HepG2 (cell line): ENCODE measurements at regions not wholly inside any gene's neighbourhood (a gene's known extent, or its start where the extent isn't known, plus 50 kb on each side); places are given as distances from the start of the nearest gene placed in this dataset.

ENCODE experiments used
- ATAC-seq: fragments of 200-7000 bp; cut with Tn5 transposase; 3 replicates; pipeline ENCODE4 v1.9.1; 2020; ENCODE audit warnings: mild to moderate bottlenecking, moderate library complexity
- BruUV-seq: library from RNA; stranded (reverse); fragments of 400-500 nt; replicated peaks from 2 replicates; lab custom pipeline; 2021; lab: Mats Ljungman, UMichigan
- CTCF ChIA-PET: fragments of 300-600 bp; formaldehyde crosslinking; extraction: SDS; loops from one replicate; lab custom pipeline; 2021; ENCODE audit warnings: low total read pairs, inconsistent platforms, low intra/inter-chr PET ratio; lab: Yijun Ruan, JAX
- POLR2A ChIA-PET: fragments of 350-600 bp; sonication (Branson Sonifier 250); formaldehyde crosslinking; loops from one replicate; lab custom pipeline; 2020; ENCODE audit warnings: antibody characterized with exemption, inconsistent platforms; lab: Yijun Ruan, JAX
- DNase-seq: peaks from one replicate; pipeline ENCODE4 v3.0.0-alpha.2; 2015; ENCODE audit warnings: low spot score
- FAIRE-seq: peaks from 3 replicates; lab custom pipeline; 2011; peaks lifted over from hg19 to GRCh38; lab: Jason Lieb, UNC
- H2AFZ ChIP-seq: one replicate; pipeline ENCODE4 v1.6.1; 2011; ENCODE audit warnings: low read length, inconsistent platforms
- H3K27ac ChIP-seq: fragments of 300-600 bp; 3 replicates; pipeline ENCODE4 v1.8.0; 2011; ENCODE audit warnings: mixed run types, mild to moderate bottlenecking, mixed read lengths, low read length, inconsistent platforms; ENCODE audit not compliant: insufficient read depth; ENCODE audit errors: extremely low read length
- H3K27me3 ChIP-seq, 2 experiments: fragments of 200-600 bp in 1 of 2; 2 replicates in 1 of 2; 3 replicates in 1 of 2; pipeline versions ENCODE4 v1.6.0 to v1.8.0; 2011; ENCODE audit warnings: low read length in 2 of 2, mild to moderate bottlenecking in 2 of 2, moderate library complexity in 2 of 2, inconsistent platforms in 1 of 2; ENCODE audit not compliant: insufficient read depth in 2 of 2, control insufficient read depth in 1 of 2
- H3K36me3 ChIP-seq, 2 experiments: fragments of 200-600 bp in 1 of 2; replicated peaks in 1 of 2; 2 replicates in 1 of 2; 3 replicates in 1 of 2; pipeline versions ENCODE4 v1.5.1 to v1.8.0; 2011; ENCODE audit warnings: low read length in 2 of 2, inconsistent platforms in 1 of 2; ENCODE audit not compliant: insufficient read depth in 2 of 2, control insufficient read depth in 1 of 2
- H3K4me1 ChIP-seq: 2 replicates; pipeline ENCODE4 v1.5.1; 2012; ENCODE audit warnings: low read length, inconsistent platforms; ENCODE audit not compliant: insufficient read depth
- H3K4me2 ChIP-seq: 2 replicates; pipeline ENCODE4 v1.6.0; 2011; ENCODE audit warnings: low read depth, low read length, inconsistent platforms
- H3K4me3 ChIP-seq, 3 experiments: fragments of 200-600 bp in 1 of 3; sonication (generic), shearing (Covaris generic) in 1 of 3; replicated peaks in 1 of 3; 2 replicates each; pipeline ENCODE4 v1.5.1; 2011 to 2016; ENCODE audit warnings: low read length in 3 of 3, inconsistent platforms in 2 of 3, low read depth in 2 of 3, mild to moderate bottlenecking in 2 of 3, control low read depth in 1 of 3, mixed read lengths in 1 of 3; ENCODE audit not compliant: insufficient read depth in 1 of 3
- H3K79me2 ChIP-seq: one replicate; pipeline ENCODE4 v1.6.1; 2011; ENCODE audit warnings: low read length, inconsistent platforms; ENCODE audit not compliant: insufficient read depth
- H3K9ac ChIP-seq: 2 replicates; pipeline ENCODE4 v1.6.0; 2011; ENCODE audit warnings: mild to moderate bottlenecking, low read depth, low read length, inconsistent platforms; ENCODE audit not compliant: insufficient read depth
- H3K9me3 ChIP-seq: 2 replicates; pipeline ENCODE4 v1.5.1; 2012; ENCODE audit warnings: mild to moderate bottlenecking, low read length
- H4K20me1 ChIP-seq: 2 replicates; pipeline ENCODE4 v1.6.0; 2011; ENCODE audit warnings: inconsistent platforms, mild to moderate bottlenecking, low read length, moderate library complexity; ENCODE audit not compliant: insufficient read depth
- ATF2 ChIP-seq: sonication (generic); formaldehyde crosslinking; IDR thresholded peaks from 2 replicates; pipeline ENCODE4 v1.4.0; 2020; ENCODE audit warnings: missing genetic modification reagents
- ATF5 ChIP-seq: sonication (generic); formaldehyde crosslinking; IDR thresholded peaks from 2 replicates; pipeline ENCODE4 v1.4.0; 2020; ENCODE audit warnings: mild to moderate bottlenecking, low read depth, missing genetic modification reagents
- CEBPB ChIP-seq: IDR thresholded peaks from 2 replicates; pipeline ENCODE4 v1.6.1; 2011; ENCODE audit warnings: low read depth, low read length, improper control_type of control experiment, borderline replicate concordance
- FOSL2 ChIP-seq: sonication (generic); formaldehyde crosslinking; IDR thresholded peaks from 2 replicates; pipeline ENCODE4 v1.4.0; 2020; ENCODE audit warnings: missing genetic modification reagents
- HNF4G ChIP-seq, 2 experiments: sonication (generic) in 1 of 2; formaldehyde crosslinking in 1 of 2; IDR thresholded peaks; 2 replicates each; pipeline versions ENCODE4 v1.4.0 to v1.6.1; 2011 to 2020; ENCODE audit warnings: borderline replicate concordance in 2 of 2, low read depth in 2 of 2, mild to moderate bottlenecking in 2 of 2, low read length in 1 of 2, missing genetic modification reagents in 1 of 2, moderate library complexity in 1 of 2
- MZF1 ChIP-seq: sonication (generic); formaldehyde crosslinking; IDR thresholded peaks from 2 replicates; pipeline ENCODE4 v1.8.1; 2023; ENCODE audit warnings: mild to moderate bottlenecking, missing genetic modification reagents, borderline replicate concordance
- NFE2L2 ChIP-seq: fragments of 150-350 bp; IDR thresholded peaks from 2 replicates; pipeline ENCODE4 v1.6.1; 2014; ENCODE audit warnings: low read length
- NR2F1 ChIP-seq, 2 experiments: fragments of 450-650 bp in 1 of 2; formaldehyde crosslinking in 1 of 2; IDR thresholded peaks; 2 replicates each; pipeline versions ENCODE4 v1.5.0 to v1.6.1; 2016 to 2020; ENCODE audit warnings: mild to moderate bottlenecking in 1 of 2, missing compliant biosample characterization in 1 of 2, missing genetic modification reagents in 1 of 2, moderate library complexity in 1 of 2
- PAXIP1 ChIP-seq: sonication (generic); formaldehyde crosslinking; conservative IDR thresholded peaks from 2 replicates; pipeline ENCODE4 v1.4.0; 2020; ENCODE audit warnings: mild to moderate bottlenecking, missing genetic modification reagents, moderate library complexity
- RBM22 ChIP-seq: fragments of 200-400 bp; formaldehyde crosslinking; optimal IDR thresholded peaks from 2 replicates; pipeline ENCODE3; 2017; ENCODE audit warnings: mild to moderate bottlenecking, low read length, moderate library complexity
- SNAPC2 ChIP-seq: sonication (generic); formaldehyde crosslinking; IDR thresholded peaks from 2 replicates; pipeline ENCODE4 v1.8.1; 2022; ENCODE audit warnings: mild to moderate bottlenecking, missing genetic modification reagents
- TRAFD1 ChIP-seq: sonication (generic); formaldehyde crosslinking; IDR thresholded peaks from 2 replicates; pipeline ENCODE4 v1.5.1; 2020; ENCODE audit warnings: missing genetic modification reagents, mild to moderate bottlenecking, borderline replicate concordance
- ZEB1 ChIP-seq: IDR thresholded peaks from 2 replicates; pipeline ENCODE4 v1.6.1; 2012; ENCODE audit warnings: mild to moderate bottlenecking, low read depth, inconsistent platforms; ENCODE audit not compliant: insufficient replicate concordance
- ZFP41 ChIP-seq: sonication (generic); formaldehyde crosslinking; IDR thresholded peaks from 2 replicates; pipeline ENCODE4 v1.4.0; 2020; ENCODE audit warnings: mild to moderate bottlenecking, missing genetic modification reagents, borderline replicate concordance
- ZNF703 ChIP-seq: sonication (generic); formaldehyde crosslinking; IDR thresholded peaks from 2 replicates; pipeline ENCODE4 v1.5.1; 2020; ENCODE audit warnings: missing genetic modification reagents, mild to moderate bottlenecking, moderate library complexity, borderline replicate concordance
- ZSCAN21 ChIP-seq: sonication (generic); formaldehyde crosslinking; IDR thresholded peaks from 2 replicates; pipeline ENCODE4 v1.8.0; 2022; ENCODE audit warnings: mild to moderate bottlenecking, missing genetic modification reagents, moderate library complexity, borderline replicate concordance
- WGBS: methylation state at CpG from one replicate; pipeline ENCODE4 v1.1.6; 2017; ENCODE audit warnings: low lambda C conversion rate; 5-methylcytosine and 5-hydroxymethylcytosine counted together
- in situ Hi-C: cut with HindIII; loops from 2 replicates; pipeline ENCODE4 v1.10.0; 2017; ENCODE audit warnings: low pct_unique_long_range_greater_than_20kb; ENCODE audit not compliant: extremely low pct_ligation_motif_present
- intact Hi-C: fragments of 100-400 bp; cut with micrococcal nuclease; formaldehyde crosslinking; loops from one replicate; pipeline ENCODE4 v1.10.0; 2022; ENCODE audit not compliant: unreplicated experiment

GRCh38 chrX:42274151-42274550, 350.8 kb upstream of the CASK start (continued):
- no peak for TF ChIP-seq TRAFD1
- TF ChIP-seq NFE2L2: no peak
- TF ChIP-seq ZSCAN21 (CRISPR knock-in tag): no peak
- no peak for TF ChIP-seq ZFP41 (CRISPR knock-in tag)

DNA sequence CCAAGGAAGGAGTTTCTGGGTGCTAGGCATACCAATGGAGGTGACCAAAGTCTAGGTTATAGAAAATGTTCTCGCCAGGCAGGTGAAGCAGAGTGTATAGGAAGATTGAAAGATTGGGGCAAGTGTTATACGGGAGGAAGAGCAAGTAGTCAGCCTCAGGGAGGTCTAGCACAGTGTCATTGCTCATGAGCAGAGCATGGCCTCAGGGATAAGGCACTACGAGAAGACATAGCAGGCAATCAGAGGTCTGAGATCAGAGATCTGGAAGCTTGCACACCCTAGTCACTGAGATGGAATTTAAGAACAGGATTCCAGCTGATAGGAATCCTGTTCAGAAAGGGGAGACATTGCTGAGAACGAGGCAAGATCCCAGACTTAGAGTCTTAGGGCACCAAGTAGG, 350.0 kb upstream of the CASK start:
- Histone ChIP-seq H3K27ac (no peak overlapping the region), H3K9me3 (no peaks in the 10 kb centered on the region), H3K79me2 (no peaks in the 10 kb centered on the region), H3K4me1 (no peaks in the 10 kb centered on the region), H4K20me1 (no peaks in the 10 kb centered on the region), H3K4me3 (no peak overlapping the region), H3K36me3 (no peaks in the 10 kb centered on the region), H2AFZ (no peak overlapping the region), H3K27me3 (no peaks in the 10 kb centered on the region), H3K4me2 (no peak overlapping the region), H3K9ac (no peak overlapping the region)
- CTCF ChIA-PET: no interaction called here
- POLR2A ChIA-PET: no interaction called here
- intact Hi-C loops: no loop called here
- in situ Hi-C loops: no loop called here
- FAIRE-seq (no peak), DNase-seq (no peak), ATAC-seq (no peak)
- 30% methylated on average over 3 of the region's 4 CpGs for WGBS
- BruUV-seq: no TSS peak
- no peak for TF ChIP-seq ATF2 (CRISPR knock-in tag)
- no peak for TF ChIP-seq ZNF703 (CRISPR knock-in tag)
- no peak for TF ChIP-seq MZF1 (CRISPR knock-in tag)
- no peak for TF ChIP-seq CEBPB
- TF ChIP-seq RBM22: no peak
- no peak for TF ChIP-seq FOSL2
- no peak for TF ChIP-seq HNF4G (IDR thresholded peaks at IDR 0.05; ENCODE audit: borderline replicate concordance, low read depth, low read length)
- no peak for TF ChIP-seq HNF4G (CRISPR knock-in tag; IDR thresholded peaks at IDR 0.05; ENCODE audit: borderline replicate concordance, low read depth)
- TF ChIP-seq PAXIP1 (CRISPR knock-in tag): no peak
- no peak for TF ChIP-seq NR2F1 (CRISPR knock-in tag; IDR thresholded peaks at IDR 0.05)
- TF ChIP-seq ATF5 (CRISPR knock-in tag): no peak
- no peak for TF ChIP-seq ZEB1
- no peak for TF ChIP-seq SNAPC2 (CRISPR knock-in tag)
